GM13977 (cell line): ENCODE measurements at regions not wholly inside any gene's neighbourhood (a gene's known extent, or its start where the extent isn't known, plus 50 kb on each side); places are given as distances from the start of the nearest gene placed in this dataset.

Experiments
- DNase-seq: peaks from one replicate; pipeline ENCODE4 v3.0.0; 2012; ENCODE audit warnings: low spot score
- in situ Hi-C: fragments of 300-500 bp; cut with MboI; formaldehyde crosslinking; loops from one replicate; pipeline ENCODE4 v1.12.0; 2022; ENCODE audit warnings: low sequenced_read_pairs, low pct_unique_long_range_greater_than_20kb, mixed read lengths, inconsistent platforms; ENCODE audit not compliant: unreplicated experiment
- TF ChIP-seq, protein P1 (sequence below): IDR thresholded peaks from 2 replicates; pipeline ENCODE4 v1.5.1; 2012; ENCODE audit warnings: mild to moderate bottlenecking, control low read depth; ENCODE audit not compliant: insufficient read depth; ENCODE audit errors: extremely low read depth, missing control alignments

GRCh38 chr12:34372003-34372402 lies 349.7 kb downstream of the ALG10 start:
- DNase-seq = no peak
- TF ChIP-seq, protein P1, sequence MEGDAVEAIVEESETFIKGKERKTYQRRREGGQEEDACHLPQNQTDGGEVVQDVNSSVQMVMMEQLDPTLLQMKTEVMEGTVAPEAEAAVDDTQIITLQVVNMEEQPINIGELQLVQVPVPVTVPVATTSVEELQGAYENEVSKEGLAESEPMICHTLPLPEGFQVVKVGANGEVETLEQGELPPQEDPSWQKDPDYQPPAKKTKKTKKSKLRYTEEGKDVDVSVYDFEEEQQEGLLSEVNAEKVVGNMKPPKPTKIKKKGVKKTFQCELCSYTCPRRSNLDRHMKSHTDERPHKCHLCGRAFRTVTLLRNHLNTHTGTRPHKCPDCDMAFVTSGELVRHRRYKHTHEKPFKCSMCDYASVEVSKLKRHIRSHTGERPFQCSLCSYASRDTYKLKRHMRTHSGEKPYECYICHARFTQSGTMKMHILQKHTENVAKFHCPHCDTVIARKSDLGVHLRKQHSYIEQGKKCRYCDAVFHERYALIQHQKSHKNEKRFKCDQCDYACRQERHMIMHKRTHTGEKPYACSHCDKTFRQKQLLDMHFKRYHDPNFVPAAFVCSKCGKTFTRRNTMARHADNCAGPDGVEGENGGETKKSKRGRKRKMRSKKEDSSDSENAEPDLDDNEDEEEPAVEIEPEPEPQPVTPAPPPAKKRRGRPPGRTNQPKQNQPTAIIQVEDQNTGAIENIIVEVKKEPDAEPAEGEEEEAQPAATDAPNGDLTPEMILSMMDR = no peak
- in situ Hi-C loops = no loop called here

GRCh38 chr12:34373926-34374325 lies 351.6 kb downstream of the ALG10 start:
- in situ Hi-C loops = no loop called here
- TF ChIP-seq, protein P1 = no peak
- DNase-seq = no peak

DNA sequence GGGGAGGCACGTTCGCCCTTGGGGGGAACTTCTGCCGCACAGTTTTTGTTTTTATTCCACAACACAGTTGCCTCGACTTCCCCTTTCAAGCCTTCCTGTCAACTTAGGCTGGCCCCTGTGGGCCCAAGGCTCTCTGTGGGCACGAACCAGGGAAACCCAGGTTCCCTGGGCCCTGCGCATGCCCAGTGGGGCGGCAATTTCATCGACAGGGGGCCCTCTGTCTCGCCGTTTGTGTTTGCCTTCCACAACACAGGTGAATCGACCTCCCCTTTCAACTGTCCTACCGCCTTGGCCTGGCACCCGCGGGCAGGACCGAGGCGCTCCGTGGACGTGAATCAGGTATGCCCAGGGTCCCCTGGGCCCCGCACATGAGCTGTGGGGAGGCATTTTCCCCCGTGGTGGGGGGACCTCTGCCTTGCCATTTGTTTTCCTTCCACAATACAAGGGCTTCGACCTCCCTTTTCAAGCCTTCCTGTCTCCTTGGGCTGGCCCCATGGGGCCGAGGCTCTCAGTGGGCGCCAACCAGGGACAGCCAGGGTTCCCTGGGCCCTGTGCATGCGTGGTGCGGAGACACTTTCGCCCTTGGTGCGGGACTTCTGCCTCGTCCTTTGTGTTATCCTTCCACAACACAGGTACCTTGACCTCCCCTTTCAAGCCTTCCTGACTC lies 354.0 kb downstream of the ALG10 start:
- DNase-seq = no peak

DNA sequence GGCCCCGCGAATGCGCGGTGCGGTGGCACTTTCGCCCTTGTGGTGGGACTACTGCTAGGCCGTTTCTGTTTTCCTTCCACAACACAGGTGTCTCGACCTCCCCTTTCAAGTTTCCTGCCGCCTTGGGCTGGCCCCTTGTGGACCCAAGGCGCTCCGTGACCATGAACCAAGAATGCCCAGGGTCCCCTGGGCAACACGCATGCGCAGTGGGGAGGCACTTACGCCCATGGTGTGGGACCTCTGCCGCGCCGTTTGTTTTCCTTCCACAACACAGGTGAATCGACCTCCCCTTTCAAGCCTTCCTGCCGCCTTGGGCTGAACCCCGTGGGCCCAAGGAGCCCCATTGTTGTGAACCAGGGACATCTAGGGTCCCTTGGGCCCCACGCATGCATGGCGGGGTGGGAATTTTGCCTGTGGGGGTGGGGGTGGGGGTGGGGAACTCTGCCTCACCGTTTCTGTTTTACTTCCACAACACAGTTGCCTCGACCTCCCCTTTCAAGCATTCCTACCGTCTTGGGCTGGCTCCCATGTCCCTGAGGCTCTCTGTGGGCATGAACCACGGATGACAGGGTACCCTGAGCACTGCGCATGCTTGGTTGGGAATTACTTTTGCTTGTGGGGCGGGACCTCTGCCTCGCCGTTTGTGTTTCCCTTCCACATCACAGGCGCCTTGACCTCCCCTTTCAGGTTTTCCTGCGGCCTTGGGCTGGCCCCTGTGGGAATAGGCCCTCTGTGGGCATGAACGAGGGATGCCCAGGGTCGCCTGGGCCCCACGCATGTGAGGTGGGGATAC lies 355.1 kb downstream of the ALG10 start:
- TF ChIP-seq, protein P1 = no peak
- in situ Hi-C loops = no loop called here
- no peak for DNase-seq

More for the DNA sequence above, 354.0 kb downstream of the ALG10 start:
- TF ChIP-seq, protein P1 = no peak
- in situ Hi-C loops = no loop called here

DNA sequence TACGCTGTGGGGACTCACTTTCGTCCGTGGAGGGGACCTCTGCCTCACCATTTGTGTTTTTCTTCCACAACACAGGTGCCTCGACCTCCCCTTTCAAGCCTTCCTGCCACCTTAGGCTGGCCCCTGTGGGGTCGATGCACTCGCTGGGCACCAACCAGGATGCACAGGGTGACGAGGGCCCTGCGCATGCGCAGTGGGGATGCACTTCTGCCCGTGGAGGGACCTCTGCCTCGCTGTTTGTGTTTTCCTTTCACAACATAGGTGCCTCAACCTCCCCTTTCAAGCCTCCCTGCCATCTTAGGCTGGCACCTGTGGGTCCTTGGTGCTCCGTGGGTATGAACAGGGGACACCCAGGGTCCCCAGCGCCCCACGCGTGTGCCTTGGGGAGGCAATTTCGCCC lies 356.8 kb downstream of the ALG10 start:
- TF ChIP-seq, protein P1 = no peak
- no peak for DNase-seq
- in situ Hi-C loops = no loop called here

DNA sequence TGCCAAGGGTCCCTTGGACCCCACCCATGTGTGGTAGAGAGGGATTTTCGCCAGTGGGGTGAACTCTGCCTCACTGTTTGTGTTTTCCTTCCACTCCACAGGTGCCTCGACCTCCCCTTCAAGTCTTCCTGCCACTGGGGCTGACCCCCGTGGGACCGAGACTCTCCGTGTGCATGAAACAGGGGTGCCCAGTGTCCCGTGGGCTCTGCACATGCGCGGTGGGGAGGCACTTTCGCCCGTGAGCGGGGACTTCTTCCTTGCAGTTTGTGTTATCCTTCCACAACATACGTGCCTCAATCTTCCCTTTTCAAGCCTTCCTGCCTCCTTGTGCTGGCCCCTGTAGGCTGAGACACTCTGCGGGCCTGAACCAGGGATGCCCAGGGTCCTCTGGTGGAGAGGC lies 362.4 kb downstream of the ALG10 start:
- no peak for DNase-seq
- TF ChIP-seq, protein P1 = no peak
- in situ Hi-C loops = no loop called here
